Prostate gland (tissue), 2 donors: ENCODE measurements at regions not wholly inside any gene's neighbourhood (a gene's known extent, or its start where the extent isn't known, plus 50 kb on each side); places are given as distances from the start of the nearest gene placed in this dataset.

Experiments
- DNase-seq: peaks from one replicate; pipeline ENCODE4 v3.0.0-alpha.2; 2019; ENCODE audit warnings: low spot score
- H3K27ac ChIP-seq, 2 donors: fragments of 200-600 bp; sonication (generic); 2 replicates each; pipeline ENCODE4 v1.5.1; 2017 to 2019
- H3K27me3 ChIP-seq: fragments of 200-600 bp; sonication (generic); replicated peaks from 2 replicates; pipeline ENCODE4 v1.5.1; 2019; ENCODE audit not compliant: insufficient read depth
- H3K36me3 ChIP-seq, 2 donors: fragments of 200-600 bp; sonication (generic); 1 replicate in 1 of 2; 2 replicates in 1 of 2; pipeline versions ENCODE4 v1.5.1 to v1.8.1; 2017 to 2019
- H3K4me1 ChIP-seq: fragments of 200-600 bp; sonication (generic); replicated peaks from 2 replicates; pipeline ENCODE4 v1.5.1; 2019
- H3K4me3 ChIP-seq, 2 donors: fragments of 200-600 bp; sonication (generic); 2 replicates each; pipeline ENCODE4 v1.5.1; 2017 to 2019
- H3K9me3 ChIP-seq: fragments of 200-600 bp; sonication (generic); 2 replicates; pipeline ENCODE4 v1.5.1; 2017
- CTCF ChIP-seq, 4 experiments: fragments of 200-600 bp in 2 of 4; fragments of 450-650 bp in 2 of 4; sonication (generic) in 2 of 4; IDR thresholded peaks; 1 replicate in 3 of 4; 2 replicates in 1 of 4; pipeline ENCODE4 v1.5.1; 2016 to 2019; ENCODE audit warnings: antibody characterized with exemption in 4 of 4, mild to moderate bottlenecking in 2 of 4, moderate library complexity in 2 of 4
- POLR2A ChIP-seq: fragments of 450-650 bp; IDR thresholded peaks from one replicate; pipeline ENCODE4 v1.6.1; 2016; ENCODE audit warnings: antibody characterized with exemption, mild to moderate bottlenecking
- POLR2AphosphoS5 ChIP-seq: sonication (generic); formaldehyde crosslinking; IDR thresholded peaks from one replicate; pipeline ENCODE4 v1.6.1; 2017; ENCODE audit warnings: antibody characterized with exemption
- WGBS: methylation state at CpG from one replicate; pipeline ENCODE4 v1.1.5; 2018; 5-methylcytosine and 5-hydroxymethylcytosine counted together
- intact Hi-C: fragments of 100-400 bp; cut with DNase I; formaldehyde crosslinking; loops from one replicate; pipeline ENCODE4 v1.14.2; 2022

- H3K27ac ChIP-seq = no peak overlapping the region
- no peaks in the 10 kb centered on the region for H3K36me3 ChIP-seq
- WGBS = 66% methylated on average over 24 of the region's 24 CpGs
- no peaks in the 10 kb centered on the region for H3K9me3 ChIP-seq
- no peak for DNase-seq
- H3K4me3 ChIP-seq = no peak overlapping the region
- intact Hi-C loops = no loop called here
- no peak for TF ChIP-seq CTCF (IDR thresholded peaks at IDR 0.05)
- no peak for TF ChIP-seq POLR2A
- no peak for TF ChIP-seq POLR2AphosphoS5
- H3K4me1 ChIP-seq = no peaks in the 10 kb centered on the region
- no peaks in the 10 kb centered on the region for H3K27me3 ChIP-seq
Measured at GRCh38 chr2:104746858-104747257, 107.1 kb upstream of the POU3F3 start.

DNA sequence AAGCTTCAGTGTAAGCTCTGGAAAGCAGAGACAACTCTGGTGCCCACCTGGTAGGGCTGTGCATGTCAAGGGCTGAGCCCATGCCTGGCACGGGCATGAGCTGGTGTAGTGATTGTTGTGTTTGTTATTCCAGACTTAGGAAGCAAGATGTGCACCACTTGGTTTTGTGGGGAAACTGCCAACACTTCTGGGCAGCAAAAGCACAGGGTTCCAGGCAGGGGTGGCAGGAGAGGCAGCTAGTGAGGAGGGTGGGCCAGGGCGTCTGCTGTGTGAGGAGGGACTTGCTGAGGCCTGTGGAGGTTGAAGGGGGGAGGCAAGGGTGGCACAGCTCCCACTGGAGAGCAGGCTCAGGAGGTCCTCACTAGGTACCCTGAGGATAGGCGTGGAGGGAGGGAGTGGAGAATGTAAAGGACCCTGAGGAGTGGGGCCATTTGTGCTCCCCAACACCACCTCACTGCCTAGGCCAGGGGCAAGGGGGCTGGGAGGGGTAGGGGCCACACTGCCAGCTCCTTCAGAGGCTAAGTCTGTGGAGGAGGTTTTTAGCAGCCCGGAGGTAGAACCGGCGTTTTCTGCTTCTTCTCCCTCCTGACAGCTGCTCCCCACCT lies 104.0 kb upstream of the POU3F3 start:
- WGBS = 47% methylated on average over 6 of the region's 6 CpGs
- no peak overlapping the region for H3K4me3 ChIP-seq
- H3K27me3 ChIP-seq = no peaks in the 10 kb centered on the region
- H3K4me1 ChIP-seq = no peaks in the 10 kb centered on the region
- no peaks in the 10 kb centered on the region for H3K9me3 ChIP-seq
- intact Hi-C loops = no loop called here
- no peak overlapping the region for H3K27ac ChIP-seq
- DNase-seq = no peak
- TF ChIP-seq POLR2AphosphoS5 (no peak), POLR2A (no peak), CTCF (IDR thresholded peaks at IDR 0.05) (no peak)
- no peaks in the 10 kb centered on the region for H3K36me3 ChIP-seq

- Histone ChIP-seq H3K27ac (no peak overlapping the region), H3K4me3 (no peak overlapping the region), H3K9me3 (no peaks in the 10 kb centered on the region), H3K4me1 (no peaks in the 10 kb centered on the region), H3K27me3 (no peaks in the 10 kb centered on the region), H3K36me3 (no peaks in the 10 kb centered on the region)
- intact Hi-C loops = no loop called here
- no peak for DNase-seq
- WGBS = 82% methylated on average over 9 of the region's 9 CpGs
- TF ChIP-seq CTCF (IDR thresholded peaks at IDR 0.05) = no peak
- no peak for TF ChIP-seq POLR2A
- no peak for TF ChIP-seq POLR2AphosphoS5
Measured at GRCh38 chr2:104752504-104752903, 101.4 kb upstream of the POU3F3 start.

GRCh38 chr2:104755026-104755878 lies 98.7 kb upstream of the POU3F3 start:
- no peak for DNase-seq
- Histone ChIP-seq H3K27me3 (no peaks in the 10 kb centered on the region), H3K36me3 (no peaks in the 10 kb centered on the region), H3K4me1 (no peaks in the 10 kb centered on the region), H3K9me3 (no peaks in the 10 kb centered on the region), H3K4me3 (no peak overlapping the region), H3K27ac (no peak overlapping the region)
- intact Hi-C loops = no loop called here
- 60% methylated on average over 26 of the region's 26 CpGs for WGBS
- no peak for TF ChIP-seq POLR2A
- no peak for TF ChIP-seq POLR2AphosphoS5
- no peak for TF ChIP-seq CTCF (IDR thresholded peaks at IDR 0.05)

DNA sequence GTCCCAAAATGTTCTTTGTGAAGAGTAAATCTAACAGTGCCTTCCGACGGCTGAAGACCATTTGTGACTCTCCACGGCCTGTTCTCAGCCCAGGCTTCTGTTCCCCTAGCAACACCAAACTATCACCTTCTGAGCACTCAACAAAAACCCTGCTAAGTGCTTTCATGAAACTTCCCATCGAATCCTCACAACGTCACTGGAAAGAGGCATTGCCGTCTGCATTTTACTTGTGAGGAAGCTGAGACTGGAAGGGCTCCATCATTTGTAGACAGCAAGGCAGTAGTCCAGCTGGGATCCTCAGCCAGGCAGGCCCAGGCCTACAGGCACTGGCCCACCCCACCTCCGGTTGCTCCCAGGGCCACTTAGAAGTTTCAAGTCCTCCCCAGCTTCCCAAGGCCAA lies 97.8 kb upstream of the POU3F3 start:
- intact Hi-C loops = no loop called here
- no peaks in the 10 kb centered on the region for H3K9me3 ChIP-seq
- H3K27ac ChIP-seq = no peak overlapping the region
- TF ChIP-seq CTCF (IDR thresholded peaks at IDR 0.05) = no peak
- no peak for TF ChIP-seq POLR2AphosphoS5
- no peak for TF ChIP-seq POLR2A
- H3K4me3 ChIP-seq = no peak overlapping the region
- DNase-seq = no peak
- H3K4me1 ChIP-seq = no peaks in the 10 kb centered on the region
- whole genome bisulfite sequencing = 91% methylated on average over 7 of the region's 7 CpGs
- H3K36me3 ChIP-seq = no peaks in the 10 kb centered on the region
- no peaks in the 10 kb centered on the region for H3K27me3 ChIP-seq
